NT2/D1 (cell line): ENCODE measurements at regions not wholly inside any gene's neighbourhood (a gene's known extent, or its start where the extent isn't known, plus 50 kb on each side); places are given as distances from the start of the nearest gene placed in this dataset.

ENCODE experiments used
- YY1 ChIP-seq: IDR thresholded peaks from 2 replicates; pipeline ENCODE4 v1.6.1; 2011; ENCODE audit not compliant: insufficient read length, insufficient read depth
- ZNF274 ChIP-seq: IDR thresholded peaks from 2 replicates; pipeline ENCODE4 v1.6.1; 2011; ENCODE audit warnings: mild to moderate bottlenecking, low read depth, low read length

DNA sequence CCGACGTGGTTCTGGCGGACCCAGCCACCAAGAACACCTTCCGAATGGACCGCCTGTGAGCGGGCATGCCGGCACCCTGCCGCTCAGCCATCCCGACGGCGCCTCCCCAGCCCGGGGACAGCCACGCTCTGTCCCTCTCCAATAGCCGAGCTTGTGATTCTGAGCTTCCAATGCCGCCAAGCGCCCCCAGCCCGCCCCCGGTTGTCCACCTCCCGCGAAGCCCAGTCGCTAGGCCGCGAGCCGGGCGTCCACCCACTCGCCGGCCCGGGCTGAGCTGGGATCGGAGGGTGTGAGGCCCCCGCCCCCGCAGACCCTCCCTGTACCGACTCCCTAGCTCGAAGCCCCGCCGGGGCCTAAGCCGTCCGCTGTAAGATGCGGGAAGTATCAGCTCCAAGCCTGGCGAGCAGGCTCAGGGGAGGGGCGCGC lies 1195.1 kb upstream of the CHAC2 start:
- TF ChIP-seq ZNF274 (no peak), YY1 (no peak)
